ENCODE measurements at regions not wholly inside any gene's neighbourhood (a gene's known extent, or its start where the extent isn't known, plus 50 kb on each side); places are given as distances from the start of the nearest gene placed in this dataset.
"Not testable (repeated sequence)": the region's sequence is repeated elsewhere in the genome, so short reads cannot be mapped to it uniquely, and the experiment has no call there.

DNA sequence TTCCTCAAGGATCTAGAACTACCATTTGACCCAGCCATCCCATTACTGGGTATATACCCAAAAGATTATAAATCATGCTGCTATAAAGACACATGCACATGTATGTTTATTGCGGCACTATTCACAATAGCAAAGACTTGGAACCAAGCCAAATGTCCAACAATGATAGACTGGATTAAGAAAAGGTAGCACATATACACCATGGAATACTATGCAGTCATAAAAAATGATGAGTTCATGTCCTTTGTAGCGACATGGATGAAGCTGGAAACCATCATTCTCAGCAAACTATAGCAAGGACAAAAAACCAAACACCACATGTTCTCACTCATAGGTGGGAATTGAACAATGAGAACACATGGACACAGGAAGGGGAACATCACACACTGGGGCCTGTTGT is 103.3 kb upstream of the GDNF start:
- TF ChIP-seq, protein P1, sequence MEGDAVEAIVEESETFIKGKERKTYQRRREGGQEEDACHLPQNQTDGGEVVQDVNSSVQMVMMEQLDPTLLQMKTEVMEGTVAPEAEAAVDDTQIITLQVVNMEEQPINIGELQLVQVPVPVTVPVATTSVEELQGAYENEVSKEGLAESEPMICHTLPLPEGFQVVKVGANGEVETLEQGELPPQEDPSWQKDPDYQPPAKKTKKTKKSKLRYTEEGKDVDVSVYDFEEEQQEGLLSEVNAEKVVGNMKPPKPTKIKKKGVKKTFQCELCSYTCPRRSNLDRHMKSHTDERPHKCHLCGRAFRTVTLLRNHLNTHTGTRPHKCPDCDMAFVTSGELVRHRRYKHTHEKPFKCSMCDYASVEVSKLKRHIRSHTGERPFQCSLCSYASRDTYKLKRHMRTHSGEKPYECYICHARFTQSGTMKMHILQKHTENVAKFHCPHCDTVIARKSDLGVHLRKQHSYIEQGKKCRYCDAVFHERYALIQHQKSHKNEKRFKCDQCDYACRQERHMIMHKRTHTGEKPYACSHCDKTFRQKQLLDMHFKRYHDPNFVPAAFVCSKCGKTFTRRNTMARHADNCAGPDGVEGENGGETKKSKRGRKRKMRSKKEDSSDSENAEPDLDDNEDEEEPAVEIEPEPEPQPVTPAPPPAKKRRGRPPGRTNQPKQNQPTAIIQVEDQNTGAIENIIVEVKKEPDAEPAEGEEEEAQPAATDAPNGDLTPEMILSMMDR (conservative IDR thresholded peaks at IDR 0.05), result not testable (repeated sequence)
- TF ChIP-seq EZH2 (IDR thresholded peaks at IDR 0.05; ENCODE audit: low read depth), result not testable (repeated sequence)

Data from PC-9 (cell line).